ENCODE measurements at regions not wholly inside any gene's neighbourhood (a gene's known extent, or its start where the extent isn't known, plus 50 kb on each side); places are given as distances from the start of the nearest gene placed in this dataset.

GRCh38 chr2:6574121-6574520 is 291.6 kb downstream of the CMPK2 start:
- TF ChIP-seq POLR2A (IDR thresholded peaks at IDR 0.05; ENCODE audit: insufficient read depth in 1 of 2, low read depth in 2 of 2, low read length in 2 of 2) (no peak), POLR2G (IDR thresholded peaks at IDR 0.05; ENCODE audit: low read depth, low read length) (no peak), CTCF (CRISPR knock-in tag; IDR thresholded peaks at IDR 0.05) (no peak), HMG20B (CRISPR knock-in tag; conservative IDR thresholded peaks at IDR 0.05) (no peak), ZNF777 (CRISPR knock-in tag; IDR thresholded peaks at IDR 0.05) (no peak), KMT2A (CRISPR knock-in tag; IDR thresholded peaks at IDR 0.05) (no peak), STAT6 (CRISPR knock-in tag; IDR thresholded peaks at IDR 0.05; ENCODE audit: borderline replicate concordance) (no peak), PCBP2 (optimal IDR thresholded peaks at IDR 0.05; ENCODE audit: low read depth, low read length, poor library complexity, severe bottlenecking) (no peak), MYC (CRISPR knock-in tag; IDR thresholded peaks at IDR 0.05; ENCODE audit: borderline replicate concordance) (no peak), TARDBP (CRISPR knock-in tag; IDR thresholded peaks at IDR 0.05) (no peak)

Measured in HepG2 (cell line).